Bronchial epithelial cell (primary cell): ENCODE measurements at regions not wholly inside any gene's neighbourhood (a gene's known extent, or its start where the extent isn't known, plus 50 kb on each side); places are given as distances from the start of the nearest gene placed in this dataset.
A peak's percentile ranks its signal among the peaks of the same experiment; 100 is the strongest.

Experiments used
- DNase-seq: peaks from one replicate; pipeline ENCODE4 v3.0.0-alpha.2; 2010; ENCODE audit warnings: low read depth
- FAIRE-seq: peaks from 2 replicates; lab custom pipeline; 2011; peaks lifted over from hg19 to GRCh38; lab: Jason Lieb, UNC
- H3K27me3 ChIP-seq: 2 replicates; pipeline ENCODE4 v1.5.1; 2011; ENCODE audit warnings: low read length; ENCODE audit not compliant: control insufficient read depth, insufficient read depth
- H3K36me3 ChIP-seq: 2 replicates; pipeline ENCODE4 v1.5.1; 2011; ENCODE audit warnings: low read length; ENCODE audit not compliant: control insufficient read depth, insufficient read depth
- H3K4me3 ChIP-seq: 2 replicates; pipeline ENCODE4 v1.5.1; 2011; ENCODE audit warnings: mild to moderate bottlenecking, low read depth, low read length, control low read depth
- CTCF ChIP-seq: IDR thresholded peaks from 2 replicates; pipeline ENCODE4 v1.5.1; 2011; ENCODE audit warnings: mild to moderate bottlenecking, moderate library complexity, low read length, control low read depth, inconsistent platforms; ENCODE audit not compliant: insufficient read depth, severe bottlenecking

GRCh38 chr9:28909526-28909925, 1336.2 kb upstream of the C9orf72 start:
- Histone ChIP-seq H3K27me3 (no peaks in the 10 kb centered on the region), H3K36me3 (no peaks in the 10 kb centered on the region), H3K4me3 (no peak overlapping the region)
- no peak for TF ChIP-seq CTCF
- no peak for FAIRE-seq
- peak; percentile 69 for DNase-seq

- no peak for TF ChIP-seq CTCF
- DNase-seq (no peak), FAIRE-seq (no peak)
- H3K27me3 ChIP-seq, result no peaks in the 10 kb centered on the region
- H3K36me3 ChIP-seq, result no peaks in the 10 kb centered on the region
- no peak overlapping the region for H3K4me3 ChIP-seq
Observed at GRCh38 chr9:28912621-28913020, 1339.3 kb upstream of the C9orf72 start.

- peak; percentile 96 for DNase-seq
- H3K36me3 ChIP-seq, result no peaks in the 10 kb centered on the region
- FAIRE-seq, result no peak
- H3K27me3 ChIP-seq, result no peaks in the 10 kb centered on the region
- no peak overlapping the region for H3K4me3 ChIP-seq
- TF ChIP-seq CTCF, result no peak
Observed at GRCh38 chr9:28915202-28915930, 1342.1 kb upstream of the C9orf72 start.

- TF ChIP-seq CTCF, result no peak
- FAIRE-seq (no peak), DNase-seq (no peak)
- Histone ChIP-seq H3K36me3 (no peaks in the 10 kb centered on the region), H3K27me3 (no peaks in the 10 kb centered on the region), H3K4me3 (no peak overlapping the region)
Observed at GRCh38 chr9:28916348-28916747, 1343.1 kb upstream of the C9orf72 start.

GRCh38 chr9:28921857-28922500, 1348.7 kb upstream of the C9orf72 start:
- TF ChIP-seq CTCF, result no peak
- H3K36me3 ChIP-seq, result no peaks in the 10 kb centered on the region
- FAIRE-seq (no peak), DNase-seq (no peak)
- no peak overlapping the region for H3K4me3 ChIP-seq
- no peaks in the 10 kb centered on the region for H3K27me3 ChIP-seq
